Activated CD4-positive, alpha-beta memory T cell treated with anti-CD3 and anti-CD28 coated beads, Interleukin-2, amount 10 ng/mL, durations not matched to agents 7 days and 5 days (primary cell): ENCODE measurements at regions not wholly inside any gene's neighbourhood (a gene's known extent, or its start where the extent isn't known, plus 50 kb on each side); places are given as distances from the start of the nearest gene placed in this dataset.
"Not testable (repeated sequence)": the region's sequence is repeated elsewhere in the genome, so short reads cannot be mapped to it uniquely, and the experiment has no call there.

ENCODE experiments used
- CTCF ChIA-PET: fragments of 350-600 bp; sonication (Branson Sonifier 250); formaldehyde crosslinking; loops from one replicate; lab custom pipeline; 2021; ENCODE audit warnings: antibody characterized with exemption, inconsistent platforms; lab: Charles Lee
- POLR2A ChIA-PET: fragments of 350-600 bp; sonication (Branson Sonifier 250); formaldehyde crosslinking; loops from one replicate; lab custom pipeline; 2021; ENCODE audit warnings: antibody characterized with exemption; lab: Charles Lee
- DNase-seq: peaks from one replicate; pipeline ENCODE4 v3.0.0-alpha.2; 2020
- H3K27ac Mint-ChIP-seq: one replicate; pipeline ENCODE4 v1.8.0; 2021; ENCODE audit warnings: mild to moderate bottlenecking, mixed read lengths
- H3K27me3 Mint-ChIP-seq: one replicate; pipeline ENCODE4 v1.8.0; 2021; ENCODE audit warnings: mixed read lengths
- H3K36me3 Mint-ChIP-seq: one replicate; pipeline ENCODE4 v1.8.0; 2021; ENCODE audit warnings: low read depth, mixed read lengths
- H3K4me1 Mint-ChIP-seq: one replicate; pipeline ENCODE4 v1.8.0; 2021; ENCODE audit warnings: mixed read lengths
- H3K4me3 Mint-ChIP-seq: one replicate; pipeline ENCODE4 v1.8.0; 2021; ENCODE audit warnings: mild to moderate bottlenecking, mixed read lengths
- H3K9me3 Mint-ChIP-seq: one replicate; pipeline ENCODE4 v1.8.0; 2021; ENCODE audit warnings: mixed read lengths

GRCh38 chr7:53431901-53432300, 396.5 kb downstream of the POM121L12 start:
- POLR2A ChIA-PET, result no interaction called here
- Mint-ChIP-seq H3K27me3 (no peaks in the 10 kb centered on the region), H3K9me3 (peaks cover 9% of the 10 kb centered on the region), H3K36me3 (no peaks in the 10 kb centered on the region), H3K4me1 (no peaks in the 10 kb centered on the region), H3K27ac (no peak overlapping the region), H3K4me3 (no peak overlapping the region)
- CTCF ChIA-PET, result no interaction called here
- DNase-seq, result no peak

GRCh38 chr7:53437336-53437735, 401.9 kb downstream of the POM121L12 start:
- H3K9me3 Mint-ChIP-seq, result peaks cover 8% of the 10 kb centered on the region
- H3K36me3 Mint-ChIP-seq, result no peaks in the 10 kb centered on the region
- ChIA-PET CTCF (no interaction called here), POLR2A (no interaction called here)
- no peaks in the 10 kb centered on the region for H3K27me3 Mint-ChIP-seq
- no peak overlapping the region for H3K27ac Mint-ChIP-seq
- no peak overlapping the region for H3K4me3 Mint-ChIP-seq
- DNase-seq, result no peak
- H3K4me1 Mint-ChIP-seq, result no peaks in the 10 kb centered on the region

- no peak for DNase-seq
- H3K36me3 Mint-ChIP-seq, result no peaks in the 10 kb centered on the region
- ChIA-PET CTCF (no interaction called here), POLR2A (no interaction called here)
- no peak overlapping the region for H3K4me3 Mint-ChIP-seq
- H3K27me3 Mint-ChIP-seq, result no peaks in the 10 kb centered on the region
- no peak overlapping the region for H3K27ac Mint-ChIP-seq
- no peaks in the 10 kb centered on the region for H3K4me1 Mint-ChIP-seq
- peaks cover 5% of the 10 kb centered on the region for H3K9me3 Mint-ChIP-seq
These were observed 410.7 kb downstream of the POM121L12 start for GRCh38 chr7:53446170-53446569.

GRCh38 chr7:53458636-53459035, 423.2 kb downstream of the POM121L12 start:
- CTCF ChIA-PET, result no interaction called here
- Mint-ChIP-seq H3K27me3 (no peaks in the 10 kb centered on the region), H3K36me3 (no peaks in the 10 kb centered on the region), H3K27ac (no peak overlapping the region), H3K4me3 (no peak overlapping the region), H3K4me1 (no peaks in the 10 kb centered on the region), H3K9me3 (no peaks in the 10 kb centered on the region)
- POLR2A ChIA-PET, result no interaction called here
- no peak for DNase-seq

DNA sequence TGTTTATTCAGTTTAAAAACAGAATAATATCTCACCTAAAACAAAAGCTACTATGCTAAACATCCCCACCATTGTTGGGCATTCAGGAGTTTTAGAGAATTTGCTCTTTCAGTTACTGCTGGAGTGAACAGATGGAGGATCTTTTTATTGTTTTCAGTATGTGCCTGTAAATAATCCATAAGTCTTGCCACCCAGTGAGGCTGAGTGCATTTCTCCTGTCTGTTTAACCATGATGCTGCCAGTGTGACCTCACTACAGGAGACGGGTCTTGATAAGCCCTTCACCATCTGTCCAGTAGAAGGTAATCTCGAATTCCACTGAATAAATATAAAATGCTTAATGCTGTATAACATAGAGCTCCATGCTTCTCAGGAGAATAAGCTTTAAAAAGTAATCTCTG, 430.9 kb downstream of the POM121L12 start:
- Mint-ChIP-seq H3K27ac (no peak overlapping the region), H3K27me3 (no peaks in the 10 kb centered on the region), H3K36me3 (no peaks in the 10 kb centered on the region), H3K4me1 (no peaks in the 10 kb centered on the region), H3K4me3 (no peak overlapping the region), H3K9me3 (peaks cover 10% of the 10 kb centered on the region)
- POLR2A ChIA-PET, result no interaction called here
- CTCF ChIA-PET, result no interaction called here
- DNase-seq, result no peak

- no peaks in the 10 kb centered on the region for H3K4me1 Mint-ChIP-seq
- no peak overlapping the region for H3K4me3 Mint-ChIP-seq
- H3K9me3 Mint-ChIP-seq, result peaks cover 5% of the 10 kb centered on the region
- H3K36me3 Mint-ChIP-seq, result no peaks in the 10 kb centered on the region
- DNase-seq, result no peak
- ChIA-PET POLR2A (no interaction called here), CTCF (no interaction called here)
- no peak overlapping the region for H3K27ac Mint-ChIP-seq
- H3K27me3 Mint-ChIP-seq, result no peaks in the 10 kb centered on the region
These were observed 435.0 kb downstream of the POM121L12 start for GRCh38 chr7:53470336-53470970.

DNA sequence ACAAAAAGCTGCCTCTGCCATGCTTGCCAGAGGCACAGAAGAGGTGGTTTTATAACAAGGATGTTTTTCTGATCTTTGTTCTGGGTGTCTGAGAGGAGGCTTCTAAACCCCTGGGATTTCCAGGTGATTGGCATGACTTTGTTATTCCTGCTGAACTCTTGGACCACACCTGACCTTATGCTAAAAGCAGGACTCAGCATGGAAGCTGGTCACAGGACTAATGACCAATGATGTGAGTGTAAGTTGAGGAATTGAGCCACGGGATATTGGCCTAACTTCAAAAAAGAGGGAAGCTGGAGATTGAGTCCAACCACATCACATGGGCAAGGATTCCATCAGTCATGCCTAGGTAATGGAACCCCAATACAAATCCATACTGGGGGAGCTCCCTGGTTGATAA, 437.9 kb downstream of the POM121L12 start:
- Mint-ChIP-seq H3K36me3 (no peaks in the 10 kb centered on the region), H3K9me3 (peaks cover 6% of the 10 kb centered on the region), H3K4me3 (no peak overlapping the region), H3K27ac (no peak overlapping the region), H3K4me1 (no peaks in the 10 kb centered on the region), H3K27me3 (no peaks in the 10 kb centered on the region)
- ChIA-PET CTCF (no interaction called here), POLR2A (no interaction called here)
- no peak for DNase-seq

GRCh38 chr7:53475776-53476175, 440.3 kb downstream of the POM121L12 start:
- Mint-ChIP-seq H3K4me3 (no peak overlapping the region), H3K27me3 (no peaks in the 10 kb centered on the region), H3K4me1 (no peaks in the 10 kb centered on the region), H3K27ac (no peak overlapping the region), H3K9me3 (peaks cover 4% of the 10 kb centered on the region), H3K36me3 (no peaks in the 10 kb centered on the region)
- DNase-seq, result no peak
- CTCF ChIA-PET, result no interaction called here
- POLR2A ChIA-PET, result no interaction called here

DNA sequence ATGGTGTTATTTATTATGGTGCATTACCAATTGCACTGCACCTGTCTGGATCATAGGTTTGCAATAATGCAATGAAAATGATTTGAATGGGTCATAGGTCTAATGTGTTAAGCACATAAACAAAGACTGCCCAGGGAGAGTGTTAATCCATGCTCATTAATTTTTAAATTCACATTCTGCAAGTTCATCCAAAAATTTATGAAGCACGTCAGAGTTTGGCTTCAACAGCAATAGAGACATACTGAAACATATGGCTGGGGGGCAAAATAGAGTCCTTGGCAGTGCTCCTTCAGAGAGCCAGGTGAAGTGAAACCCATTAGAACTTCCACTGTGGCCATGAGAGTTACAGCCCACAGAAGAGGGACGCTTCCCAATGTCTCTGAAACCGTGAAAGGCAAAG, 441.1 kb downstream of the POM121L12 start:
- peaks cover 4% of the 10 kb centered on the region for H3K9me3 Mint-ChIP-seq
- ChIA-PET CTCF (no interaction called here), POLR2A (no interaction called here)
- no peak overlapping the region for H3K4me3 Mint-ChIP-seq
- H3K4me1 Mint-ChIP-seq, result no peaks in the 10 kb centered on the region
- no peak overlapping the region for H3K27ac Mint-ChIP-seq
- no peaks in the 10 kb centered on the region for H3K36me3 Mint-ChIP-seq
- no peaks in the 10 kb centered on the region for H3K27me3 Mint-ChIP-seq
- DNase-seq, result no peak

DNA sequence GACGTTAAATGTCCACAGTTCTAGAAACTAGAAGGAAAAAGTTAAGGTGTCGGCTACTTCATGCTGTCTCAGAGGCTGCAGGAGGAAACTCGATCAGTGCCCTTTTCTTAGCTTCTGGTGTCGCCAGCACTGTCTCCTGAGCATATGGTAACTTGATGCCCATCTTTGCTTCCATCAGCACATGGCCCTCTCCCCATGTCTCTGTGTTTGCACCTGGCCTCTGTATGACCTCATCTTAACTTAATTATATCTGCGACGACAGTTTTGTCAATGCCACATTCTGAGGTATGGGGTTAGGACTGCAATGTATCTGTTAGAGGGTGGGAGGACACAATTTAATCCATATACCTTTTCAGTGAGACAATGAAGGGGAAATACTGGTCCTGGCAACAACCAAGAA, 449.9 kb downstream of the POM121L12 start:
- Mint-ChIP-seq H3K9me3 (peaks cover 30% of the 10 kb centered on the region), H3K4me1 (no peaks in the 10 kb centered on the region), H3K27ac (no peak overlapping the region), H3K36me3 (no peaks in the 10 kb centered on the region), H3K4me3 (no peak overlapping the region), H3K27me3 (no peaks in the 10 kb centered on the region)
- DNase-seq, result no peak
- ChIA-PET CTCF (no interaction called here), POLR2A (no interaction called here)

DNA sequence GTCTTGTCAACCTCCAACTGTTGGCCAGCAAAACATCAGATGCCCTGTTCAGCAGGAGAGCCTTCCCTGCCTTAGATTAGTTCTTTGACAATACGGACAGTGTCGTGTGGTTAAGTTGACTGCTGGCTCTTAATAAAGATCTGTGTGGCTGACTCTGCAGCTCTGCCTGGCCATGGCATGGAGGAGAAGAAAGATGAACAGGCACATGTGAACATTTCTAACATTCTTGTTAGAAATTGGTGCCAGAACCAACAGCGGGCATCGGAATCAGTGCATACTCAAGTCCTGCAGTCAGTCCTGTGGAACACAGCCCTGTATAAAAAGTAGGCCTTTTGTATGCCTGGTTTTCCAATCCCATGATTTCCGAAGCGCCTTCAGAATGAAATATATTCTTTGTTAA, 455.6 kb downstream of the POM121L12 start:
- Mint-ChIP-seq H3K27me3 (no peaks in the 10 kb centered on the region), H3K27ac (no peak overlapping the region), H3K4me1 (no peaks in the 10 kb centered on the region), H3K9me3 (peaks cover 23% of the 10 kb centered on the region), H3K4me3 (no peak overlapping the region), H3K36me3 (no peaks in the 10 kb centered on the region)
- DNase-seq, result no peak
- CTCF ChIA-PET, result no interaction called here
- POLR2A ChIA-PET, result no interaction called here

- H3K36me3 Mint-ChIP-seq, H3K4me1 Mint-ChIP-seq, CTCF ChIA-PET, POLR2A ChIA-PET, DNase-seq, H3K27ac Mint-ChIP-seq, H3K9me3 Mint-ChIP-seq, H3K27me3 Mint-ChIP-seq, H3K4me3 Mint-ChIP-seq: not testable (repeated sequence)
These were observed 459.7 kb downstream of the POM121L12 start for GRCh38 chr7:53495181-53495580.

DNA sequence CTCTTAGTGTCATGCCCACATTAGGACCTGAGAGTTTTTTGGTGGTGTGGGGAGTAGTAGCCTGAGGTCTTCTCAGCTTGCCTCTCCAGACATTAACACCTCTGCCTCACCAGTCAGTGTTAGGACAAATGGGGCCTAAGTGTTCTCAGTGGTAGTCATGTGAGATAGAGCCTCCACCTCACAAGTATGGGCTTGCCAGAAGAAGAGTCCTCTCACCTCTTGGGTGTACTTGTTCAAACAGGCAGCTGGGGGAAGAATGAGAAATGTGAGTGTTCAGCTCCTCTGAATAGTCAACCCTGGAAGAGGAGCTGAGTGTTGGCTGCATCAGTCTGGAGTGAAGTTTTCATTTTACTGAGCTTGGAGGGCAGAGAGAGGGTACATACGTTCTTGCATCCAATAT, 464.6 kb downstream of the POM121L12 start:
- DNase-seq, result no peak
- no peak overlapping the region for H3K4me3 Mint-ChIP-seq
- ChIA-PET CTCF (no interaction called here), POLR2A (no interaction called here)
- H3K27ac Mint-ChIP-seq, result no peak overlapping the region
- no peaks in the 10 kb centered on the region for H3K36me3 Mint-ChIP-seq
- no peaks in the 10 kb centered on the region for H3K4me1 Mint-ChIP-seq
- H3K9me3 Mint-ChIP-seq, result peaks cover 6% of the 10 kb centered on the region
- H3K27me3 Mint-ChIP-seq, result no peaks in the 10 kb centered on the region

GRCh38 chr7:53504914-53505313, 469.5 kb downstream of the POM121L12 start:
- no peak overlapping the region for H3K27ac Mint-ChIP-seq
- no peaks in the 10 kb centered on the region for H3K4me1 Mint-ChIP-seq
- no peaks in the 10 kb centered on the region for H3K36me3 Mint-ChIP-seq
- H3K4me3 Mint-ChIP-seq, result no peak overlapping the region
- ChIA-PET POLR2A (no interaction called here), CTCF (no interaction called here)
- peaks cover 6% of the 10 kb centered on the region for H3K9me3 Mint-ChIP-seq
- DNase-seq, result no peak
- no peaks in the 10 kb centered on the region for H3K27me3 Mint-ChIP-seq
